Transverse colon (tissue), 4 donors: ENCODE measurements at regions not wholly inside any gene's neighbourhood (a gene's known extent, or its start where the extent isn't known, plus 50 kb on each side); places are given as distances from the start of the nearest gene placed in this dataset.
"Not testable (repeated sequence)": the region's sequence is repeated elsewhere in the genome, so short reads cannot be mapped to it uniquely, and the experiment has no call there.

Experiments used
- DNase-seq: peaks from one replicate; pipeline ENCODE4 v3.0.0-alpha.2; 2019
- H3K27ac ChIP-seq, 4 donors: fragments of 200-600 bp; sonication (generic); 2 replicates each; pipeline ENCODE4 v1.5.1; 2016 to 2018; ENCODE audit warnings: inconsistent platforms in 4 of 4
- H3K27me3 ChIP-seq: fragments of 200-600 bp; sonication (generic); 2 replicates; pipeline ENCODE4 v1.5.1; 2017; ENCODE audit warnings: inconsistent platforms
- H3K36me3 ChIP-seq, 4 donors: fragments of 200-600 bp; sonication (generic); 2 replicates each; pipeline ENCODE4 v1.5.1; 2017 to 2019; ENCODE audit warnings: inconsistent platforms in 4 of 4
- H3K4me1 ChIP-seq, 4 donors: fragments of 200-600 bp; sonication (generic); 2 replicates each; pipeline ENCODE4 v1.5.1; 2017 to 2020; ENCODE audit warnings: inconsistent platforms in 4 of 4
- H3K4me3 ChIP-seq, 4 donors: fragments of 200-600 bp; sonication (generic); 1 replicate in 1 of 4; 2 replicates in 3 of 4; pipeline versions ENCODE4 v1.5.1 to v1.6.1; 2017 to 2019; ENCODE audit warnings: inconsistent platforms in 4 of 4
- H3K9me3 ChIP-seq, 2 donors: fragments of 200-600 bp; sonication (generic); 2 replicates each; pipeline ENCODE4 v1.5.1; 2017 to 2019; ENCODE audit warnings: inconsistent platforms in 2 of 2
- EP300 ChIP-seq: sonication (generic); formaldehyde crosslinking; IDR thresholded peaks from one replicate; pipeline ENCODE4 v1.6.1; 2017; ENCODE audit warnings: antibody characterized with exemption, low read depth
- POLR2A ChIP-seq: fragments of 450-650 bp; IDR thresholded peaks from one replicate; pipeline ENCODE4 v1.6.1; 2016; ENCODE audit warnings: antibody characterized with exemption, mild to moderate bottlenecking, moderate library complexity
- POLR2AphosphoS5 ChIP-seq, 3 donors: sonication (generic); formaldehyde crosslinking; IDR thresholded peaks; one replicate each; pipeline ENCODE4 v1.6.1; 2016; ENCODE audit warnings: antibody characterized with exemption in 3 of 3
- WGBS, 2 donors: methylation state at CpG; one replicate each; pipeline ENCODE4 v1.1.5; 2018; ENCODE audit warnings: low coverage in 1 of 2; 5-methylcytosine and 5-hydroxymethylcytosine counted together
- in situ Hi-C, 4 donors: fragments of 200-750 bp; cut with MboI; loops; one replicate each; pipeline versions ENCODE4 v1.15.0 to v1.15.1; 2017; ENCODE audit warnings: low sequenced_read_pairs in 3 of 4, low pct_ligation_motif_present in 1 of 4, low pct_unique_long_range_greater_than_20kb in 1 of 4
- intact Hi-C: fragments of 100-400 bp; cut with DNase I; formaldehyde crosslinking; loops from one replicate; pipeline ENCODE4 v1.15.1; 2023; ENCODE audit warnings: low total_unique reads
- TF ChIP-seq, protein P1 (sequence below), 5 experiments: fragments of 200-600 bp in 3 of 5; fragments of 450-650 bp in 2 of 5; sonication (generic) in 3 of 5; IDR thresholded peaks; 1 replicate in 2 of 5; 2 replicates in 3 of 5; pipeline ENCODE4 v1.5.1; 2016 to 2017; ENCODE audit warnings: antibody characterized with exemption in 5 of 5, inconsistent platforms in 3 of 5, mild to moderate bottlenecking in 2 of 5, moderate library complexity in 1 of 5

DNA sequence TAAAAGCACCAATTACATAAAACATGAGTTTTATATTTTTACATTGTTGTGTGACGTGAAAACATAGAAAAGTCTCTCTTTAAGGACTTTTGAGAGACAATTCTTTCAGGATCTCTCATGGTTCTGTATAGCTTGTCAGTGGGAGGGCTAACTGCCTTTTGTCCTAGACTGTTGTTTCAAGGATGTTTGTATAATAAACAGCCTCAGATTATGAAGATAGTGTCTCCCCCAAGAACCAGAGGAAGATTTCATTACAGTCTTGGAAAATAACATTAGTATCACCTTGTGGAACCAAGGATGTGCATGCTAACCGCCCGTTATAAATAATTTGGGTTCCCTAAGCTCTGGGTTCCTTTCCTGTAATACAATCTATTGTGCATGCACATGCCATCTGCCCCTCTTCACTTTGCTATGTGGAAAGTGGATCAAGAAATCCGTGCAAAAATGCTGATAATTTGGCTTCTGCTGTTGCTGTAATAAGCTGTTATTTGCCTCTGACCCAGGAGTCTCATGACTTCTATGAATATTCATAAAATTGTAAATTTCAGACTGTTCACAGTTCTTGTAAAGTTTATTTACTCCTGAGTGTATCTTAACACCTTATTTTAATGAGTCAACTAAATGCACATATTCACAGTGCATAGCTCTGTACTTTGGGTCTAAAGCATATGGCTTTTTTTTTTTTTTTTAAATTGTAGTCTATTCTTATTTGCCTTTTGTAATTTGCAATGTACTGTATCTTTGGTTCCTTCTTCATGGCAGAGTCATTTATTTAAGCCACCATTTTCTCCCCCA, 265.5 kb downstream of the PTH2R start:
- H3K9me3 ChIP-seq: no peaks in the 10 kb centered on the region
- no peak for DNase-seq
- intact Hi-C loops (no loop called here), in situ Hi-C loops (no loop called here)
- TF ChIP-seq EP300 (no peak), POLR2A (no peak), POLR2AphosphoS5 (IDR thresholded peaks at IDR 0.05) (no peak)
- TF ChIP-seq, protein P1, sequence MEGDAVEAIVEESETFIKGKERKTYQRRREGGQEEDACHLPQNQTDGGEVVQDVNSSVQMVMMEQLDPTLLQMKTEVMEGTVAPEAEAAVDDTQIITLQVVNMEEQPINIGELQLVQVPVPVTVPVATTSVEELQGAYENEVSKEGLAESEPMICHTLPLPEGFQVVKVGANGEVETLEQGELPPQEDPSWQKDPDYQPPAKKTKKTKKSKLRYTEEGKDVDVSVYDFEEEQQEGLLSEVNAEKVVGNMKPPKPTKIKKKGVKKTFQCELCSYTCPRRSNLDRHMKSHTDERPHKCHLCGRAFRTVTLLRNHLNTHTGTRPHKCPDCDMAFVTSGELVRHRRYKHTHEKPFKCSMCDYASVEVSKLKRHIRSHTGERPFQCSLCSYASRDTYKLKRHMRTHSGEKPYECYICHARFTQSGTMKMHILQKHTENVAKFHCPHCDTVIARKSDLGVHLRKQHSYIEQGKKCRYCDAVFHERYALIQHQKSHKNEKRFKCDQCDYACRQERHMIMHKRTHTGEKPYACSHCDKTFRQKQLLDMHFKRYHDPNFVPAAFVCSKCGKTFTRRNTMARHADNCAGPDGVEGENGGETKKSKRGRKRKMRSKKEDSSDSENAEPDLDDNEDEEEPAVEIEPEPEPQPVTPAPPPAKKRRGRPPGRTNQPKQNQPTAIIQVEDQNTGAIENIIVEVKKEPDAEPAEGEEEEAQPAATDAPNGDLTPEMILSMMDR (IDR thresholded peaks at IDR 0.05): no peak
- H3K27me3 ChIP-seq: no peaks in the 10 kb centered on the region
- 67 to 80% methylated on average over 3 to 4 of the region's 4 CpGs for WGBS, 2 donors
- no peaks in the 10 kb centered on the region for H3K36me3 ChIP-seq
- no peaks in the 10 kb centered on the region for H3K4me1 ChIP-seq
- H3K4me3 ChIP-seq: no peak overlapping the region
- H3K27ac ChIP-seq: no peak overlapping the region

DNA sequence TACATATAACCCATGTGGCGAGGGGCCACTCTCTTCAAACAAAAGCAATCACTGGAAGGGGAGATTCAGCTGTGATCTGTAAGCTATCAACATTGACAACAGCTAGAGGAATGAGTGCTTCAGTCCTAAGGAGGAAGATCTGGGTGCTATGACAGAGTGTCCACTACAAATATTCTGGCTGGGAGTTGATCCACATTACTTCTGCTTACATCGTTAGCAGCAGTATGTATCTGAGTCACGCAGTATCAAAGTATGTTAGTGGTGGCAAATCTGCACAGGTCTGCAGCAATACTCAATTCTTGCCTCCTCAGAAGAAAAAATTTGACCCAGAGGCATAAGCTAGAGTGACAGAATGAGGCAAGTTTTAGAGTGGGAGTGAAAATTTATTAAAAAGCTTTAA, 267.0 kb downstream of the PTH2R start:
- in situ Hi-C loops (no loop called here), intact Hi-C loops (no loop called here)
- H3K4me1 ChIP-seq: no peaks in the 10 kb centered on the region
- H3K9me3 ChIP-seq: no peaks in the 10 kb centered on the region
- no peak for TF ChIP-seq POLR2A
- TF ChIP-seq, protein P1 (IDR thresholded peaks at IDR 0.05): no peak
- no peak for TF ChIP-seq POLR2AphosphoS5 (IDR thresholded peaks at IDR 0.05)
- TF ChIP-seq EP300: no peak
- 78 to 80% methylated on average over 3 of the region's 3 CpGs for WGBS, 2 donors
- no peak for DNase-seq
- no peaks in the 10 kb centered on the region for H3K36me3 ChIP-seq
- H3K27me3 ChIP-seq: no peaks in the 10 kb centered on the region
- H3K27ac ChIP-seq: no peak overlapping the region
- H3K4me3 ChIP-seq: no peak overlapping the region

DNA sequence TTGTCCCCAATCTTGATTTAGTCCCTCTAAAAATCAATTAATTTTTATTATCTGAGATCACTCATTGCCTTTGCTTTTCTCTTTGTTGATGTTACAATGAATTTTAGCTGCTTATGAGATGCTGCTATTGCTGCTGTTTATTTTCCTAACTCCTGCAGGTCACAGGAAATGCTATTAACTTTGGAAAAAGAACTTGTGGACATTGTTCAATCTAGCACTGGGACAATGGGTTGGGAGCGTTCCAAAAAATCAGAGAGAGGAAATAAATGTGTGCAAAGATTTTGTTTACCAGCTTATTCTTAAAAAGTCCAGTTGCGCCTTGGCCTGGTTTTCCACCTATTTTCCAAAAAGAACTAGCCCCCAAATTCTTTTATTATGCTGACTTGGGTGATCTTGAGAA, 268.3 kb downstream of the PTH2R start:
- no peaks in the 10 kb centered on the region for H3K36me3 ChIP-seq
- H3K27me3 ChIP-seq: no peaks in the 10 kb centered on the region
- H3K9me3 ChIP-seq: no peaks in the 10 kb centered on the region
- TF ChIP-seq EP300 (no peak), POLR2A (no peak), POLR2AphosphoS5 (IDR thresholded peaks at IDR 0.05) (no peak)
- TF ChIP-seq, protein P1 (IDR thresholded peaks at IDR 0.05): no peak
- intact Hi-C loops: no loop called here
- H3K4me1 ChIP-seq: no peaks in the 10 kb centered on the region
- no peak for DNase-seq
- in situ Hi-C loops: no loop called here
- H3K27ac ChIP-seq: no peak overlapping the region
- H3K4me3 ChIP-seq: no peak overlapping the region
- WGBS, 2 donors: 67 to 78% methylated on average over 2 of the region's 2 CpGs

DNA sequence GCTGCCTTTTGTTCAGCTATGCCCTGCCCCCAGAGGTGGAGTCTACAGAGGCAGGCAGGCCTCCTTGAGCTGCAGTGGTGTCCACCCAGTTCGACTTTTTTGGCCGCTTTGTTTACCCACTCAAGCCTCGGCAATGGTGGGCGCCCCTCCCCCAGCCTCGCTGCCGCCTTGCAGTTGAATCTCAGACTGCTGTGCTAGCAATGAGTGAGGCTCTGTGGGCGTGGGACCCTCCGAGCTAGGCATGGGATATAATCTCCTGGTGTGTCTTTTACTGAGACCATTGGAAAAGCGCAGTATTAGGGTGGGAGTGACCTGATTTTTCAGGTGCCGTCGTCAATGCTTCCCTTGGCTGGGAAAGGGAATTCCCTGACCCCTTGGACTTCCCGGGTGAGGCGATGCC, 279.3 kb downstream of the PTH2R start:
- in situ Hi-C loops, H3K9me3 ChIP-seq, DNase-seq, H3K27me3 ChIP-seq, H3K4me1 ChIP-seq, H3K27ac ChIP-seq, intact Hi-C loops, H3K36me3 ChIP-seq, H3K4me3 ChIP-seq: not testable (repeated sequence)
- 92 to 100% methylated on average over 1 to 13 of the region's 13 CpGs for WGBS, 2 donors

DNA sequence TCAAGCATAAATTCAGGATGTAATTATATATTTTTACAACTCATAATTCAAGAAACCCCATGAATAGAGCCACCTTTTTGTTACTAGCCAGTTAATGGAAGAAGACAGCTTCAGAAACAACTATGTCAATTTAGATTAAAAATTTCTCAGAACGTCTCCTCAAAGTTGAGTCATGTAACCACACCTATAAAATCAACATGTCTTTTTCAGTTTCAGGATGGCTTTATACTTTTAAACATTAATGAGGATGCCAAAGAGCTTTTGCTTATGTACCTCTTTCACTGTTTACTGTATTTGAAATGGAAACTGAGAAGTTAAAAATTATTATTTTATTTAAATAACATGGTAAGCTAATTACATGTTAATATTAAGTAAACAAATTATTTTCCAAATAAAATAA, 280.1 kb downstream of the PTH2R start:
- Histone ChIP-seq H3K9me3 (peaks cover 5 to 7% of the 10 kb centered on the region in 2 donors), H3K4me1 (no peaks in the 10 kb centered on the region), H3K36me3 (no peaks in the 10 kb centered on the region), H3K4me3 (no peak overlapping the region), H3K27me3 (no peaks in the 10 kb centered on the region), H3K27ac (no peak overlapping the region)
- in situ Hi-C loops (no loop called here), intact Hi-C loops (no loop called here)
- TF ChIP-seq POLR2A (no peak), EP300 (no peak), POLR2AphosphoS5 (IDR thresholded peaks at IDR 0.05) (no peak)
- TF ChIP-seq, protein P1 (IDR thresholded peaks at IDR 0.05): no peak
- WGBS, 2 donors: 32 to 60% methylated on average over 1 of the region's 1 CpG
- DNase-seq: no peak

DNA sequence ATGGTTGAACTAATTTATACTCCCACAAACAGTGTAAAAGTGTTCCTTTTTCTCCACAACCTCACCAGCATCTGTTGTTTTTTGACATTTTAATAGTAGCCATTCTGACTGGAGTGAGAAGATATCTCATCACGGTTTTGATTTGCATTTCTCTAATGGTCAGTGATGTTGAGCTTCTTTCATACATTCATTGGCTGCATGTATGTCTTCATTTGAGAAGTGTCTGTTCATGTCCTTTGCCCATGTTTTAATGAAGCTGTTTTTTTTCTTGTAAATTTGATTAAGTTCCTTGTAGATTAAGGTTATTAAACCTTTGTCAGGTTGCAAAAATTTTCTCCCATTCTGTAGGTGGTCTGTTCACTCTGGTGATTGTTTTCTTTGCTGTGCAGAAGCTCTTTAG, 281.1 kb downstream of the PTH2R start:
- H3K27me3 ChIP-seq, in situ Hi-C loops, H3K27ac ChIP-seq, H3K9me3 ChIP-seq, intact Hi-C loops, H3K4me3 ChIP-seq, H3K4me1 ChIP-seq, DNase-seq, H3K36me3 ChIP-seq: not testable (repeated sequence)
- 76 to 100% methylated on average over 1 of the region's 1 CpG for WGBS, 2 donors
